Lower leg skin (tissue), 4 donors: ENCODE measurements at regions not wholly inside any gene's neighbourhood (a gene's known extent, or its start where the extent isn't known, plus 50 kb on each side); places are given as distances from the start of the nearest gene placed in this dataset.

ENCODE experiments used
- DNase-seq, 2 donors: peaks; one replicate each; pipeline ENCODE4 v3.0.0-alpha.2; 2019; ENCODE audit warnings: low spot score in 2 of 2
- H3K4me3 ChIP-seq: fragments of 200-600 bp; sonication (generic); 2 replicates; pipeline ENCODE4 v1.5.1; 2017; ENCODE audit warnings: mild to moderate bottlenecking, low read depth; ENCODE audit not compliant: poor library complexity, severe bottlenecking
- CTCF ChIP-seq, 3 donors: fragments of 450-650 bp; IDR thresholded peaks; one replicate each; pipeline ENCODE4 v1.5.1; 2016; ENCODE audit warnings: antibody characterized with exemption in 3 of 3, mild to moderate bottlenecking in 3 of 3, moderate library complexity in 2 of 3
- POLR2A ChIP-seq, 2 donors: fragments of 450-650 bp; IDR thresholded peaks; one replicate each; pipeline ENCODE4 v1.6.1; 2016 to 2017; ENCODE audit warnings: antibody characterized with exemption in 2 of 2, mild to moderate bottlenecking in 1 of 2, moderate library complexity in 1 of 2
- WGBS, 2 donors: methylation state at CpG; one replicate each; pipeline ENCODE4 v1.1.5; 2018; 5-methylcytosine and 5-hydroxymethylcytosine counted together
- intact Hi-C: fragments of 100-400 bp; cut with DNase I; formaldehyde crosslinking; loops from one replicate; pipeline ENCODE4 v1.15.0; 2023; ENCODE audit warnings: low total_unique reads

- intact Hi-C loops, result no loop called here
- WGBS, 2 donors, result 70% methylated on average over 3 of the region's 3 CpGs
Measured at GRCh38 chrX:139083191-139083590, 371.7 kb upstream of the FGF13 start.

GRCh38 chrX:139081965-139082364 lies 370.4 kb upstream of the FGF13 start:
- intact Hi-C loops, result no loop called here
- no peak overlapping the region for H3K4me3 ChIP-seq
- no peak for DNase-seq
- WGBS, 2 donors, result 82 to 91% methylated on average over 3 of the region's 3 CpGs
- TF ChIP-seq POLR2A (IDR thresholded peaks at IDR 0.05), result no peak

More at GRCh38 chrX:139083191-139083590, 371.7 kb upstream of the FGF13 start:
- H3K4me3 ChIP-seq, result no peak overlapping the region
- DNase-seq, result no peak
- TF ChIP-seq POLR2A (IDR thresholded peaks at IDR 0.05) (no peak), CTCF (IDR thresholded peaks at IDR 0.05) (no peak)

GRCh38 chrX:139079789-139080188 lies 368.3 kb upstream of the FGF13 start:
- WGBS, 2 donors, result 90 to 92% methylated on average over 2 of the region's 2 CpGs
- TF ChIP-seq POLR2A (IDR thresholded peaks at IDR 0.05) (no peak), CTCF (IDR thresholded peaks at IDR 0.05) (no peak)
- H3K4me3 ChIP-seq, result no peak overlapping the region
- intact Hi-C loops, result no loop called here
- no peak for DNase-seq

- 81 to 84% methylated on average over 8 of the region's 8 CpGs for WGBS, 2 donors
- no peak for DNase-seq
- intact Hi-C loops, result no loop called here
- H3K4me3 ChIP-seq, result no peak overlapping the region
- TF ChIP-seq CTCF (IDR thresholded peaks at IDR 0.05) (no peak), POLR2A (IDR thresholded peaks at IDR 0.05) (no peak)
Measured at GRCh38 chrX:139078761-139079280, 367.3 kb upstream of the FGF13 start.

GRCh38 chrX:139078342-139078741 lies 366.8 kb upstream of the FGF13 start:
- intact Hi-C loops, result no loop called here
- no peak for TF ChIP-seq CTCF (IDR thresholded peaks at IDR 0.05)
- TF ChIP-seq POLR2A (IDR thresholded peaks at IDR 0.05), result no peak
- H3K4me3 ChIP-seq, result no peak overlapping the region
- DNase-seq, result no peak
- 56 to 77% methylated on average over 1 of the region's 1 CpG for WGBS, 2 donors

- 54% methylated on average over 5 of the region's 5 CpGs for WGBS, 2 donors
- TF ChIP-seq POLR2A (IDR thresholded peaks at IDR 0.05) (no peak), CTCF (IDR thresholded peaks at IDR 0.05) (no peak)
- DNase-seq, result no peak
- no peak overlapping the region for H3K4me3 ChIP-seq
- intact Hi-C loops, result no loop called here
Measured at GRCh38 chrX:139077281-139078250, 366.0 kb upstream of the FGF13 start.
